ENCODE measurements at regions not wholly inside any gene's neighbourhood (a gene's known extent, or its start where the extent isn't known, plus 50 kb on each side); places are given as distances from the start of the nearest gene placed in this dataset.

DNA sequence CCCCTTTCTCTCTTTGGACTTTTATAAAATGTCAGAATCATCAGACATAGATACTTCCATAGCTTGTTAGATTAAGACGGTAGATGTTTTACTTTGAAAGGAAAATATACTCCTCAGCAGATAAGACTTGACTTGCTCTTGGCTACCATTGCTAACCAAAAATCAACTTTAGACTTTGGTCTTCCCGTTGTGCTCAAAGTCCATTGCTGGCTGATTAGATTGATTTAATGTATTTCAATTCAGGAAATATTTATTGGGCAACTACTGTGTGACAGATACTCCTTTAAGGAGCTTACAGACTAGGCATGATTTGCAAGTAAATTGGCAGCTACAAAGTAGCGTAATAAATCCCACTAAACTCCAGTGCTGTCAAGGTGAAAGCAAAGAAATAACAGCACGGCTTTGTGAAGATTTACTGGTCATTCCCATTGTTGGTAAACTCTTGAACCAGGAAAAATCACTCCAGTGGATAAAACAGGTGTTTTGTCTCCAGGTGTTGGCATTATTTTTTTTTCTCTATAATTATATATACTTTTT, 95.7 kb upstream of the ARMC3 start:
- Histone ChIP-seq H3K27ac (ENCODE audit: extremely low read depth, low read depth, low read length) (no peak overlapping the region), H3K79me2 (ENCODE audit: control insufficient read depth, insufficient read depth, low read length) (no peaks in the 10 kb centered on the region), H3K9ac (ENCODE audit: insufficient read depth in 1 of 2, low read depth in 2 of 2, low read length in 2 of 2) (no peak overlapping the region), H4K20me1 (replicated peaks; ENCODE audit: control insufficient read depth, insufficient read depth, low read length) (no peaks in the 10 kb centered on the region), H3K4me2 (ENCODE audit: insufficient read depth, low read length) (no peak overlapping the region), H3K4me1 (replicated peaks in 1 of 2; ENCODE audit: control insufficient read depth in 2 of 2, insufficient read depth in 2 of 2, low read length in 2 of 2) (no peaks in the 10 kb centered on the region), H2AFZ (ENCODE audit: low read depth, low read length) (no peak overlapping the region; the same call in 1 of the 2 replicates), H3K36me3 (ENCODE audit: control insufficient read depth, insufficient read depth, low read length) (no peaks in the 10 kb centered on the region), H3K9me1 (ENCODE audit: control insufficient read depth, insufficient read depth, low read length) (no peaks in the 10 kb centered on the region), H3K27me3 (ENCODE audit: control insufficient read depth in 2 of 2, insufficient read depth in 2 of 2, low read length in 2 of 2) (no peaks in the 10 kb centered on the region), H3K4me3 (no peak overlapping the region), H3K9me3 (replicated peaks; ENCODE audit: control insufficient read depth, insufficient read depth, low read depth, low read length) (no peaks in the 10 kb centered on the region)
- 49% methylated on average over 4 of the region's 4 CpGs for WGBS (ENCODE audit: insufficient coverage, low coverage, missing lambda C conversion rate)
- ChIA-PET POLR2A (no interaction called here), CTCF (ENCODE audit: low intra/inter-chr PET ratio) (no interaction called here)
- DNase-seq (ENCODE audit: extremely low read depth in 1 of 4, low spot score in 3 of 4) (no peak), ATAC-seq (no peak), FAIRE-seq (no peak)
- TF ChIP-seq, protein P1, sequence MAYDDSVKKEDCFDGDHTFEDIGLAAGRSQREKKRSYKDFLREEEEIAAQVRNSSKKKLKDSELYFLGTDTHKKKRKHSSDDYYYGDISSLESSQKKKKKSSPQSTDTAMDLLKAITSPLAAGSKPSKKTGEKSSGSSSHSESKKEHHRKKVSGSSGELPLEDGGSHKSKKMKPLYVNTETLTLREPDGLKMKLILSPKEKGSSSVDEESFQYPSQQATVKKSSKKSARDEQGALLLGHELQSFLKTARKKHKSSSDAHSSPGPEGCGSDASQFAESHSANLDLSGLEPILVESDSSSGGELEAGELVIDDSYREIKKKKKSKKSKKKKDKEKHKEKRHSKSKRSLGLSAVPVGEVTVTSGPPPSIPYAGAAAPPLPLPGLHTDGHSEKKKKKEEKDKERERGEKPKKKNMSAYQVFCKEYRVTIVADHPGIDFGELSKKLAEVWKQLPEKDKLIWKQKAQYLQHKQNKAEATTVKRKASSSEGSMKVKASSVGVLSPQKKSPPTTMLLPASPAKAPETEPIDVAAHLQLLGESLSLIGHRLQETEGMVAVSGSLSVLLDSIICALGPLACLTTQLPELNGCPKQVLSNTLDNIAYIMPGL (CRISPR knock-in tag; IDR thresholded peaks at IDR 0.05), result no peak
- TF ChIP-seq, protein P2, sequence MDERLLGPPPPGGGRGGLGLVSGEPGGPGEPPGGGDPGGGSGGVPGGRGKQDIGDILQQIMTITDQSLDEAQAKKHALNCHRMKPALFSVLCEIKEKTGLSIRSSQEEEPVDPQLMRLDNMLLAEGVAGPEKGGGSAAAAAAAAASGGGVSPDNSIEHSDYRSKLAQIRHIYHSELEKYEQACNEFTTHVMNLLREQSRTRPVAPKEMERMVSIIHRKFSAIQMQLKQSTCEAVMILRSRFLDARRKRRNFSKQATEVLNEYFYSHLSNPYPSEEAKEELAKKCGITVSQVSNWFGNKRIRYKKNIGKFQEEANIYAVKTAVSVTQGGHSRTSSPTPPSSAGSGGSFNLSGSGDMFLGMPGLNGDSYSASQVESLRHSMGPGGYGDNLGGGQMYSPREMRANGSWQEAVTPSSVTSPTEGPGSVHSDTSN (CRISPR knock-in tag; IDR thresholded peaks at IDR 0.05; ENCODE audit: low read depth), result no peak
- TF ChIP-seq, protein P2 (tag; conservative IDR thresholded peaks at IDR 0.05; ENCODE audit: low read depth), result 0 out of 2 replicates have a peak, but pooled peaks have one; percentile 14
- BruUV-seq (replicated peaks), result no TSS peak
- in situ Hi-C loops (cut with MboI), result no loop called here
- intact Hi-C loops (cut with micrococcal nuclease), result no loop called here
